ENCODE measurements at regions not wholly inside any gene's neighbourhood (a gene's known extent, or its start where the extent isn't known, plus 50 kb on each side); places are given as distances from the start of the nearest gene placed in this dataset.

DNA sequence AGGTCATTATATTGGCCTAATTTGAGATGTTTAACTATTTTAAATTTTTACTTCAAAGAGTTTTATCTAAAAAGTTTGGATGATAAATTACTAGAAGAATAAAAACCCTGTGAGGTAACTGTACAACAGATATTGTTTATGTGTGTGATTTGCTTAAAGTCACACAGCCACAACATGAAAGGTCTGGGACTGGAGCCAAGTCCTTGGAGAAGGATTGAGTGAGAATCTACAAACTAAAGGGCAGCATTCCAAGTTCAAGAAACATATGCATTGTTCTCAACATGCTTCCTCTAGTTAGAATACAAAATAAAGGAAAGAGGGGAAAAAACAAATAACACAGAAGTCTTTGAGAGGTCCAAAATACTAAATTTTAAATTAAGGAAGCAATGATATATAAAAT lies 131.5 kb upstream of the MON1B start:
- TF ChIP-seq, protein P1, sequence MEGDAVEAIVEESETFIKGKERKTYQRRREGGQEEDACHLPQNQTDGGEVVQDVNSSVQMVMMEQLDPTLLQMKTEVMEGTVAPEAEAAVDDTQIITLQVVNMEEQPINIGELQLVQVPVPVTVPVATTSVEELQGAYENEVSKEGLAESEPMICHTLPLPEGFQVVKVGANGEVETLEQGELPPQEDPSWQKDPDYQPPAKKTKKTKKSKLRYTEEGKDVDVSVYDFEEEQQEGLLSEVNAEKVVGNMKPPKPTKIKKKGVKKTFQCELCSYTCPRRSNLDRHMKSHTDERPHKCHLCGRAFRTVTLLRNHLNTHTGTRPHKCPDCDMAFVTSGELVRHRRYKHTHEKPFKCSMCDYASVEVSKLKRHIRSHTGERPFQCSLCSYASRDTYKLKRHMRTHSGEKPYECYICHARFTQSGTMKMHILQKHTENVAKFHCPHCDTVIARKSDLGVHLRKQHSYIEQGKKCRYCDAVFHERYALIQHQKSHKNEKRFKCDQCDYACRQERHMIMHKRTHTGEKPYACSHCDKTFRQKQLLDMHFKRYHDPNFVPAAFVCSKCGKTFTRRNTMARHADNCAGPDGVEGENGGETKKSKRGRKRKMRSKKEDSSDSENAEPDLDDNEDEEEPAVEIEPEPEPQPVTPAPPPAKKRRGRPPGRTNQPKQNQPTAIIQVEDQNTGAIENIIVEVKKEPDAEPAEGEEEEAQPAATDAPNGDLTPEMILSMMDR (IDR thresholded peaks at IDR 0.05), result no peak
- no peak for TF ChIP-seq POLR2A (IDR thresholded peaks at IDR 0.05)
